ENCODE measurements at regions not wholly inside any gene's neighbourhood (a gene's known extent, or its start where the extent isn't known, plus 50 kb on each side); places are given as distances from the start of the nearest gene placed in this dataset.

GRCh38 chr12:84276215-84276614 is 636.4 kb downstream of the SLC6A15 start:
- no peaks in the 10 kb centered on the region for H3K23me2 ChIP-seq (ENCODE audit: low read depth, low read length)
- no peaks in the 10 kb centered on the region for H3K4me1 ChIP-seq (replicated peaks in 1 of 4; ENCODE audit: control insufficient read depth in 3 of 4, insufficient read depth in 4 of 4, low read length in 3 of 4)
- H3K79me2 ChIP-seq (ENCODE audit: control insufficient read depth in 1 of 2, insufficient read depth in 2 of 2, low read length in 2 of 2), result no peaks in the 10 kb centered on the region
- H4K5ac ChIP-seq (ENCODE audit: insufficient read length, low read depth, low read length), result no peak overlapping the region
- no peak overlapping the region for H2AK5ac ChIP-seq (ENCODE audit: low read depth, low read length)
- H2BK15ac ChIP-seq (ENCODE audit: low read length), result no peak overlapping the region
- H3K56ac ChIP-seq (replicated peaks; ENCODE audit: insufficient read length, low read depth, low read length), result no peak overlapping the region
- no peak for FAIRE-seq
- ChIA-PET CTCF (ENCODE audit: partially characterized antibody) (no interaction called here), POLR2A (ENCODE audit: partially characterized antibody) (no interaction called here)
- H3K36me3 ChIP-seq (ENCODE audit: control insufficient read depth in 2 of 4, insufficient read depth in 4 of 4, low read length in 3 of 4), result no peaks in the 10 kb centered on the region
- no peak overlapping the region for H3K4me3 ChIP-seq (ENCODE audit: extremely low read depth in 1 of 4, insufficient read depth in 2 of 4, low read depth in 3 of 4, low read length in 4 of 4)
- no peak overlapping the region for H3K27ac ChIP-seq (ENCODE audit: low read depth, low read length)
- H3K9ac ChIP-seq (replicated peaks in 1 of 4; ENCODE audit: extremely low read depth in 1 of 4, low read depth in 3 of 4, low read length in 3 of 4), result no peak overlapping the region
- no peaks in the 10 kb centered on the region for H3K27me3 ChIP-seq (replicated peaks in 1 of 4; ENCODE audit: control insufficient read depth in 3 of 4, extremely low read depth in 1 of 4, insufficient read depth in 3 of 4, low read length in 3 of 4)
- no peak overlapping the region for H2BK20ac ChIP-seq (ENCODE audit: low read length)
- no peak overlapping the region for H2BK120ac ChIP-seq (replicated peaks; ENCODE audit: low read depth, low read length)
- H3K79me1 ChIP-seq (ENCODE audit: low read depth, low read length), result no peaks in the 10 kb centered on the region
- WGBS, 2 experiments (ENCODE audit: extremely low coverage in 1 of 2, insufficient coverage in 1 of 2, insufficient read length in 1 of 2, insufficient replicate concordance in 2 of 2, low coverage in 1 of 2, low lambda C conversion rate in 2 of 2, missing lambda C conversion rate in 1 of 2), result 90% methylated on average over 2 of the region's 2 CpGs; no CpG with 5 or more reads in 1 of the 2 experiments
- H3K18ac ChIP-seq (ENCODE audit: extremely low read depth, low read length), result no peak overlapping the region
- no peak overlapping the region for H2AFZ ChIP-seq (ENCODE audit: low read length)
- no peak overlapping the region for H3K4me2 ChIP-seq (ENCODE audit: insufficient read depth in 1 of 2, low read depth in 2 of 2, low read length in 2 of 2)
- no peak overlapping the region for H2BK5ac ChIP-seq (ENCODE audit: low read depth, low read length)
- DNase-seq (ENCODE audit: low read depth in 1 of 2, low spot score in 2 of 2), result no peak
- no peak overlapping the region for H4K91ac ChIP-seq (replicated peaks; ENCODE audit: insufficient read length, low read length)
- H3K14ac ChIP-seq (ENCODE audit: insufficient read length), result no peak overlapping the region
- no peak overlapping the region for H3K23ac ChIP-seq (ENCODE audit: insufficient read length)
- no peak overlapping the region for H2BK12ac ChIP-seq (ENCODE audit: low read depth, low read length)
- no peaks in the 10 kb centered on the region for H3K9me3 ChIP-seq (ENCODE audit: insufficient read depth in 2 of 2, low read depth in 1 of 2, low read length in 1 of 2)
- no peak overlapping the region for H3K4ac ChIP-seq (replicated peaks; ENCODE audit: insufficient read length, low read depth, low read length)
- H4K20me1 ChIP-seq (replicated peaks in 1 of 2; ENCODE audit: control insufficient read depth in 1 of 2, insufficient read depth in 2 of 2, low read length in 2 of 2), result no peaks in the 10 kb centered on the region
- H4K8ac ChIP-seq (ENCODE audit: extremely low read depth, insufficient read depth, low read length), result no peak overlapping the region
- TF ChIP-seq JUN (IDR thresholded peaks at IDR 0.05; ENCODE audit: low read depth, low read length) (no peak), FOSL1 (IDR thresholded peaks at IDR 0.05; ENCODE audit: insufficient read depth, low read depth, low read length) (no peak), CHD1 (IDR thresholded peaks at IDR 0.05; ENCODE audit: low read depth, low read length) (no peak), RFX5 (IDR thresholded peaks at IDR 0.05; ENCODE audit: borderline replicate concordance, low read depth, low read length) (no peak), ATF3 (IDR thresholded peaks at IDR 0.05; ENCODE audit: insufficient read depth, low read depth, low read length) (no peak), POLR2A (IDR thresholded peaks at IDR 0.05; ENCODE audit: control extremely low read depth in 1 of 2, low read depth in 2 of 2, low read length in 2 of 2) (no peak), POLR2AphosphoS5 (IDR thresholded peaks at IDR 0.05; ENCODE audit: low read depth, low read length) (no peak), RNF2 (IDR thresholded peaks at IDR 0.05; ENCODE audit: borderline replicate concordance, low read depth, low read length, missing control alignments, poor library complexity, severe bottlenecking) (no peak), USF2 (IDR thresholded peaks at IDR 0.05; ENCODE audit: low read length) (no peak), BACH1 (IDR thresholded peaks at IDR 0.05; ENCODE audit: low read length) (no peak), KDM4A (IDR thresholded peaks at IDR 0.05; ENCODE audit: low read depth, low read length, severe bottlenecking) (no peak), MAX (IDR thresholded peaks at IDR 0.05) (no peak), SIRT6 (IDR thresholded peaks at IDR 0.05; ENCODE audit: low read length) (no peak), EP300 (IDR thresholded peaks at IDR 0.05; ENCODE audit: borderline replicate concordance in 1 of 2, low read depth in 2 of 2, low read length in 2 of 2) (no peak)

All from H1 (cell line).